Smooth muscle cell (in vitro differentiated cells): ENCODE measurements at regions not wholly inside any gene's neighbourhood (a gene's known extent, or its start where the extent isn't known, plus 50 kb on each side); places are given as distances from the start of the nearest gene placed in this dataset.

Source experiments
- DNase-seq: peaks from one replicate; lab custom pipeline; 2025; ENCODE audit not compliant: unreplicated experiment; lab: John Stamatoyannopoulos, UW
- H2AFZ ChIP-seq: fragments of 200-600 bp; sonication (generic); 2 replicates; pipeline ENCODE4 v1.6.0; 2016; ENCODE audit warnings: antibody characterized with exemption, low read depth, mild to moderate bottlenecking
- H3F3A ChIP-seq: fragments of 200-600 bp; sonication (generic); 2 replicates; pipeline ENCODE4 v1.6.0; 2017; ENCODE audit warnings: antibody characterized with exemption, low read depth
- H3K27ac ChIP-seq: fragments of 200-600 bp; sonication (generic); 2 replicates; pipeline ENCODE4 v1.5.1; 2016; ENCODE audit warnings: low read depth, mild to moderate bottlenecking
- H3K27me3 ChIP-seq: fragments of 200-600 bp; sonication (generic); 2 replicates; pipeline ENCODE4 v1.6.1; 2016; ENCODE audit warnings: low read depth, mild to moderate bottlenecking
- H3K36me3 ChIP-seq: fragments of 200-600 bp; sonication (generic); 2 replicates; pipeline ENCODE4 v1.5.1; 2016; ENCODE audit warnings: low read depth
- H3K4me1 ChIP-seq: fragments of 200-600 bp; sonication (generic); 2 replicates; pipeline ENCODE4 v1.5.1; 2016; ENCODE audit warnings: low read depth
- H3K4me2 ChIP-seq: fragments of 200-600 bp; sonication (generic); 2 replicates; pipeline ENCODE4 v1.6.0; 2016; ENCODE audit warnings: mild to moderate bottlenecking
- H3K4me3 ChIP-seq: fragments of 200-600 bp; sonication (generic); 2 replicates; pipeline ENCODE4 v1.5.1; 2016; ENCODE audit warnings: mild to moderate bottlenecking
- H3K79me2 ChIP-seq: fragments of 200-600 bp; sonication (generic); 2 replicates; pipeline ENCODE4 v1.6.0; 2016; ENCODE audit warnings: low read depth, mild to moderate bottlenecking
- H3K9ac ChIP-seq: fragments of 200-600 bp; sonication (generic); 2 replicates; pipeline ENCODE4 v1.6.0; 2016; ENCODE audit warnings: low read depth
- H3K9me3 ChIP-seq: fragments of 200-600 bp; sonication (generic); replicated peaks from 2 replicates; pipeline ENCODE4 v1.5.1; 2016; ENCODE audit warnings: low read depth
- H4K20me1 ChIP-seq: fragments of 200-600 bp; sonication (generic); 2 replicates; pipeline ENCODE4 v1.6.0; 2016; ENCODE audit warnings: low read depth
- CTCF ChIP-seq: fragments of 200-600 bp; sonication (generic); IDR thresholded peaks from 2 replicates; pipeline ENCODE4 v1.5.1; 2017; ENCODE audit warnings: borderline replicate concordance, mild to moderate bottlenecking, antibody characterized with exemption; ENCODE audit not compliant: insufficient read depth, poor library complexity, severe bottlenecking
- WGBS: methylation state at CpG from one replicate; pipeline ENCODE4 v1.1.7; 2016; ENCODE audit warnings: low lambda C conversion rate; 5-methylcytosine and 5-hydroxymethylcytosine counted together

- Histone ChIP-seq H3K79me2 (no peaks in the 10 kb centered on the region), H3K9me3 (no peaks in the 10 kb centered on the region), H3F3A (no peaks in the 10 kb centered on the region), H3K4me3 (no peak overlapping the region), H3K4me1 (no peaks in the 10 kb centered on the region), H2AFZ (no peak overlapping the region), H4K20me1 (no peaks in the 10 kb centered on the region), H3K9ac (no peak overlapping the region), H3K27me3 (peaks cover 9% of the 10 kb centered on the region), H3K4me2 (no peak overlapping the region), H3K36me3 (no peaks in the 10 kb centered on the region), H3K27ac (no peak overlapping the region)
- no peak for TF ChIP-seq CTCF
- DNase-seq: no peak
- 94% methylated on average over 8 of the region's 8 CpGs for WGBS
Observed at GRCh38 chr19:30148803-30149202, 206.8 kb downstream of the URI1 start.

- DNase-seq: no peak
- Histone ChIP-seq H3K36me3 (no peaks in the 10 kb centered on the region), H3K79me2 (no peaks in the 10 kb centered on the region), H4K20me1 (no peaks in the 10 kb centered on the region), H3K4me2 (no peak overlapping the region), H3K27me3 (peaks cover 12% of the 10 kb centered on the region), H3K27ac (no peak overlapping the region), H3K4me1 (no peaks in the 10 kb centered on the region), H3K4me3 (no peak overlapping the region), H3K9me3 (no peaks in the 10 kb centered on the region), H3K9ac (no peak overlapping the region), H2AFZ (no peak overlapping the region), H3F3A (no peaks in the 10 kb centered on the region)
- 76% methylated on average over 6 of the region's 6 CpGs for WGBS
- TF ChIP-seq CTCF: no peak
Observed at GRCh38 chr19:30149300-30149699, 207.3 kb downstream of the URI1 start.

GRCh38 chr19:30150626-30151025 lies 208.6 kb downstream of the URI1 start:
- no peak overlapping the region for H2AFZ ChIP-seq
- H3K4me1 ChIP-seq: no peaks in the 10 kb centered on the region
- TF ChIP-seq CTCF: no peak
- H3F3A ChIP-seq: no peaks in the 10 kb centered on the region
- DNase-seq: no peak
- no peak overlapping the region for H3K9ac ChIP-seq
- no peak overlapping the region for H3K4me2 ChIP-seq
- no peak overlapping the region for H3K4me3 ChIP-seq
- H3K36me3 ChIP-seq: no peaks in the 10 kb centered on the region
- H3K27ac ChIP-seq: no peak overlapping the region
- H3K9me3 ChIP-seq: no peaks in the 10 kb centered on the region
- no peaks in the 10 kb centered on the region for H3K79me2 ChIP-seq
- H4K20me1 ChIP-seq: no peaks in the 10 kb centered on the region
- 73% methylated on average over 8 of the region's 8 CpGs for WGBS
- H3K27me3 ChIP-seq: peaks cover 21% of the 10 kb centered on the region

GRCh38 chr19:30151081-30151480 lies 209.0 kb downstream of the URI1 start:
- Histone ChIP-seq H2AFZ (no peak overlapping the region), H3K36me3 (no peaks in the 10 kb centered on the region), H3K4me1 (no peaks in the 10 kb centered on the region), H3K4me2 (no peak overlapping the region), H3K27me3 (peaks cover 21% of the 10 kb centered on the region), H3K9me3 (no peaks in the 10 kb centered on the region), H3F3A (no peaks in the 10 kb centered on the region), H3K79me2 (no peaks in the 10 kb centered on the region), H3K4me3 (no peak overlapping the region), H3K9ac (no peak overlapping the region), H3K27ac (no peak overlapping the region), H4K20me1 (no peaks in the 10 kb centered on the region)
- no peak for TF ChIP-seq CTCF
- WGBS: 69% methylated on average over 6 of the region's 6 CpGs
- no peak for DNase-seq
